Cerebellar cortex (tissue), 1 donor: ENCODE measurements at regions not wholly inside any gene's neighbourhood (a gene's known extent, or its start where the extent isn't known, plus 50 kb on each side); places are given as distances from the start of the nearest gene placed in this dataset.
"Not testable (repeated sequence)": the region's sequence is repeated elsewhere in the genome, so short reads cannot be mapped to it uniquely, and the experiment has no call there.

Experiments used
- DNase-seq: peaks from one replicate; pipeline ENCODE4 v3.0.0-alpha.2; 2015; ENCODE audit warnings: low spot score

DNA sequence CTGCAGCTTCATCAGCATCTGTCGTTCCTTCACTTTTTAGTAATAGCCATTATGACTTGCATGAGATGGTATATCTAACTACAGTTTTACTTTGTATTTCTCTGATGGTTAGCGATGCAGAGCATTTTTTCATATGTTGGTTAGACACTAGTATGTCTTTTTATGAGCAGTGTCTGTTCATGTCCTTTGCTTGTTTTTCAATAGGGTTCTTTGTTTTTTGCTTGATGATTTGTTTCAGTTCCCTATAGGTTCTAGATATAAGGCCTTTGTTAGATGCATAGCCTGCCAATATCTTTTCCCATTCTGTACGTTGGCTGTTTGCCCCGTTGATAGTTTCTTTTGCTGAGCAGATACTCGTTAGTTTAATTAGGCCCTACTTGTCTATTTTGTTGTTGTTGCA lies 487.2 kb upstream of the BCHE start:
- DNase-seq: no peak

DNA sequence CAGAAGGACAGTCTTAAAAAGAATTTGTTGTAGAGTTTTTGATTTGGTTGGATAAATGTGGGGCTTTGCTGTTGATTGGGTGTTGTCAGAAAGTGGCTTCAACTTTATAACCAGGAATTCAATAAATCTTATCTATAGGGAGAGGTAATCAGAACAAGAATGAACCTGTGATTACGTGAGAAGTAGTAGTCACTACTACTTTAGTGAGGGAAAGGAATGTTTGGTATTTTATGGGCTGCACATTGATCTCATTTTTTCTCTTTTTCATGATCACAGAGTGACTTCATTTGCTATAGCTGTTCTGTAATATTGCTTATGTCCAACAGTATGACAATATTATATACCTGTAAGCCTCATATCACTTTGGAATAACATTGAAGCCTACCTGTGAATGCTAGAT lies 485.2 kb upstream of the BCHE start:
- no peak for DNase-seq

DNA sequence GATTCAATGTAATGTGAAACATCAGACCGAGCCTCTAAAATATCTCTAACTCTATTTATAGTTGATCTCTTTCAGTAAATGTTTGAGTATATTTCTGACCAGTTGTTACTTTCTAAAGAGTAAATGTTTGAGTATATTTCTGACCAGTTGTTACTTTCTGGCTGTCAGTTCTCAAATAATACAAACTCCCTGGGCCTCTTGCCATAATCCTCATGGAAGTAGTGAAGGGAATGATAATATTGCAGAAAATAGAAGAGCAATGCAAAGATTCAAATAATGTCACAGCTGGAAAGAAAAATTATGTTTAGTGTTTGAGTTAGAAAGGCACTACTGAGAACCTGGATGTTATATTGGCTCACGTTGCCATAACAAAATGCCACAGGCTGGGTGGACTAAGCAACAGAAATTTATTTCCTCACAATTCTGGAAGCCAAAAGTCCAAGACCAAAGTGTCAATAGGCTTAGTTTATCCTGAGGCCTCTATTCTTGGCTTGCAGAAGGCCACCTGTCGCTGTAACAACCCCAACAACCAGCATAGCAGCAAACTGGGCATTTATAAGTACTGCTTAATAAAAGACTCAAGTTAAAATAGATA lies 470.6 kb upstream of the BCHE start:
- DNase-seq: no peak

DNA sequence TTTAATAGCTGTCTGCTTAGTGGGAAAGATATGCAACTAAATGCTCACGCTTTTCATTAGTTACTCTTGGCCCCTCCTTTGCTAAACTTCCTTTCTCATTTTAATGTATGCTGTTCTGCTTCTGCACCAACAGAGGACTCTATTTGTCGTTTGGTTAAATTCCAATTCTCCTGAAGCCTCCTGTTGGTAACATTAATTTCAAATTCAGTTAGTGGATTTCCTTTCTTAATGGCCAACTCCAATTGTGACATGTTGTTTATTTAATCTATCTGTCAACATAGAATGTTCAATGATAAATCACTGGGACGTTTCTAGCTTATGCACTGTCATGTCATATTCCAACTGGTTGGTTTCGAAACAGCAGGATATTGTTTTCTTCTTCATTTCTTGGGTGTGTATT lies 467.4 kb upstream of the BCHE start:
- no peak for DNase-seq

DNA sequence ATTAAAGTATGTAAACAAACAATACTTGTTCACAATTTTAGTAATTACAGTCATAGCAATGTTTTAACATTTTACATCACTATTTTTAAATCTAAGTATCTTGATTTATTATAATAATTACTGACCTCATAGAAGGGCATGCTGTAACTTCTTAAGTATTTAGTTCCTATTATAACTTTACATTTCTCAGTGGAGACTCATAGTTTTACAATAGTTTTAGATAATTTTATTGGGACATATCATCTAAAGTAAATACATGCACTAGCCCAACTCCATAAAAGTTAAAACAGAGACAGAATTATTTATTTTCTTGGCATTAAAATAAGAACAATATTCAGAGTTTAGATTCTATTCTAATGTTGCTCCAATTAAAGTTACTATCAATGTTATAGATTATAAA lies 466.5 kb upstream of the BCHE start:
- no peak for DNase-seq

DNA sequence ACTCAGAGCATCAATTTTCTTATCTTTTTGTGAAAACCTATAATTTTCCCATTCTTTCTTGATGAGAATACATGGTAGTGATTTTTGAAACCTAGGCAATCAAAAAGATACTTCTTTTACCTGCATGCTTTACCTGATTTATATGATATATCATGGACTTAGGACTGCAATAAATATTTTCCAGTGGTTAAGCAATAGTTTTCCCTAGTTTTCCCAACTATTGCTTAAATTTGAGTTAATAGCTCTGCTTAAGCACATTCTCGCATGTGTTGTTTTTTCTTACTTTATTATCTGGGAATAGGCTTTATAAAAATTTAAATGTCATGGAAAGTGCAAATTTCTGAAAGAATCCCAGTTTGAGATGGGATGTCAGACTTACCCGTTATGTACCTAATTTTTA lies 465.1 kb upstream of the BCHE start:
- no peak for DNase-seq

DNA sequence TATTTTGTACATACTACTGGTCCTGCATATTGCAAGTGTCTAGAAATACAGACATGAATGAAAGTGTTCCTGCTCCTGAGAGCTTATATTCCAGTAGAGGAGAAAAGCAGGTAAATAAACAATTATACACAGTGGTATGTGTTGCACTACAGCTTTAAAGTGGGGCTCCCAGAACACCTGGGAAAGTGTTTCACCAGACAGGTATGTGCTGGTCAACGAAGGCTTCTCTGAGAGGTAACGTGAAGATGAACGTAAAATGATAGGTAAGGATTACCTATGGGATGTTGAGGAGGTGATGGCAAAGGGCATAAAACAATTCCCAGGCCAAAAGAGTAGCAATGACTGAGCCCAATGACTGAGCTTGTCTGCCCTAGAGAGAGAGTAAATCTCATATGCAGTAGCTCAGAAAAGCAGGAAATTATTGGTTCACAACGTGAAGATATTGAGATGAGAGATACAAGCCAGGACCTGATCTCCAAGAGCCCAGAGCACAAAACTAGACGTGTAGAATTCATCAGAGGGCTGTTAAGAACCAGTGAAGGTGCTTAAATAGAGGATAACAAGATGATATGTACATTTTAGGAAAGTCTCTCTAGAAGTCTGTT lies 459.1 kb upstream of the BCHE start:
- DNase-seq: no peak

DNA sequence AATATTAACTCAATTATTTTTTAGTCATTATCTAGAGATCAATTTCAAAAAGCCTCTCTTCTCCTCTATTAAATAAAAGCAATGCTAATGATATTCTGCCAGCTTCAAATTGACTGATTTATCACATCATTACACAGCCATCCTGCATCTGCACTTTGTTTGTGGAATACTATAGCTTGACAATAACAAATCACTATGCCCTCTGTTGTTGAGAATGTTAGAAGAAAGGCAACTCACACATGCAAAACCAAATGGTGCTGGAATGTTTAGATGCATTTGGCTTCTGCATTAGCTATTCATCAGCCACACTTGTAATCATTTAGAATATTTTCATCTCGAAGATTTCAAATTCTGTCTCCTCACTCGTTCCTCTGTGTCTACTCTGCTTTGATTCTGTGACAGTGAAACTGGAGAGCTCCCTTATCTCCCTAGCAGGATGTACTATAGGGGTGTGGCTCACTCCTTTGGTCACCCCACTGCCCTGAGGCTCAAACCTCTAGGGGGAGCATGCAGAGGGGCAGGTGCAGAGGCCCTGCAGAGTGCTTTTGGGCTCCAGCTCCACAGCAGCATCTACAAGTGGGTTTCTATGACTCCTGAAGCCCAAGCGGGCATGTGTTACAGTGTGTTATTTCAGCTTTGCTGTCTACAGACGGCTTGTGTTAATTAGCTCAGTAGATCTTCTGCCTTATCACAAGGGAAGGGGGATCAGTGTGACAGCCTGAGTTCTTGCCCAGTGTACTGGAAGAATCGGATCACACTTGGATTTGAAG lies 454.1 kb upstream of the BCHE start:
- no peak for DNase-seq

DNA sequence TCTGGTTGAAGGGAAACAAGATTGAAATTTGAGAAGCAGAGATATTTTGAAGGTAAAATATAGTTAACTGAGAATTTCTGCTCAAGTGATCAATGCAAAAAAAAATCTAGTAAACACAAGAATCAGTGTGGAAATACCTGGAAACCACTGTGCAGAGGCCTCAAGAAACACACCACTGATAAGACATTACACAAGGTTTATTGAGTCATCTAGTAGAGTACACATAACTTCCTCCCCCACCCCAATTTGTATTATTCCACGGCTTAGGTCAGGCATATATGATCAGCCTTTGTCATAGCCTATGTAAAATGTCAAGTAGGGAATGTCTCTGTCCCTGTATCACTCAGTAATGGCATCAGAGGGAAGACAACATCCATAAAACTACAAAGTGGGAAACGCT lies 447.8 kb upstream of the BCHE start:
- DNase-seq: no peak

DNA sequence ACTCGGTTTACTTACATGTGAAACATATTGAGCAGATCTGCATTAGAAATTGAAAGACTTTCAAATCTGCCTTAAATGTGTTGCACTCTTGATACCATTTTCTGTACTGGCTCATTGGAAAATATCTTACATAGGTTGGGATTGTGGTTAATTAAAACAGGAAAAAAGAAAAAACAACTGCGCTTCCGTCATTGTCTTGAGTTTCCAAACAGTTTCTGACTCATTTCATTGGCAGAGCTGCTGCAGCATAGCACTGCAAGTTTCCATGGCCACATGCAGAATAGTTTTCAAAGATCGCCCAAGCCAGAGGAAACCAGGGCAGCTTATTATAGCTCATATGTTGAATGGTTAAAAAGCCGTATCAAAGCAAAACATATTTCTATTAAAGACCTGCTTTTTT lies 446.6 kb upstream of the BCHE start:
- DNase-seq: no peak

DNA sequence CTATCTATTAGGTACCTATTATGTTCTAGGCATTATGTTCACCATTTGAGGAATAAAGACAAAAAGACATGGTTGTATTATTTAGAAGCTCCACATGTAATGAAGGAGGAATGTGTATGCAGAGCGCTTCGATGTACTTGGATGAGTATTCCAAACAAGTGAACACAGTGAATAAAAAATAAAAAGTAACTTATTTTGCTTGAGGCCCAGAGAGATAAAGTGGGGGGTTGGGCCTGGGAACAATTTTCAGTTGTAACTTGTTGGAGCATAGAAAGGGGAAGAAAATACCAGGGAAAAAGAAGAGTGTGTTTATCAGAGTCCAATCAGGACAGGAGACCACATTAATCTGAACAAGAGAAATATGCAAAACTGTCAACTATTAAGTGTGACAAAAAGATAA lies 445.7 kb upstream of the BCHE start:
- no peak for DNase-seq

DNA sequence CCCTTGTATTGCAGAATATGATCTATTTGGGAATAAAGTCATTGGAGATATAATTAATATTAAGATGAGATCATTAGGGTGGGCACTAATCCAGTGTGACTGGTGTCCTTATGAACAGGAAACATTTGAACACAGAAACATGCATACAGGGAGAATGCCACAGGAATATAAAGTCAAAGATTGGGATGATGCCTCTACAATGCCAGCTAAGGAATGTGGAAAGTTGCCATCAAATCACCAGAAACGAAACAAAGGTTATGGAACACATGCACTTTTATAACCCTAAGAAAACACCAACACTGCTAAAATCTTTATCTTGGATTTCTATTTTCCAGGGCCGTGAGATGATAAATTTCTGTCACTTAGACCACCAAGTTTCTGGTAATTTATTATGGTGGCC lies 442.4 kb upstream of the BCHE start:
- DNase-seq: no peak

DNA sequence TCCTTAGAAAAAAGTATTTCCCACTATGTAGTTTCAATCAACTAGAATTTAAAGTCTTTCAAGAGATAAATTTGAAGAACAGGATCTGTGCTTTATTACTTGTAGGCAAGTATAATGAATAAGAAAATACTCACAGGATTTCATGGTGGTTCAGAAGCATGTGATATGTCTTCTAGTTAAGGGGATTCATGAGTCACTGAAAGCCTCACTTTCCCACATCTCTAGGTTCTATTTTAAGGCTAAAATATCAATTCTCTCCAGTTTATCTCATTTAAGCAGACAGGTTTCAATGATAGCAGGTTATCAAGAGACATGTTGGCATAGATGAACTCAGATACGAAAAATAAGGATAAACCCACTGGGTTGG lies 437.8 kb upstream of the BCHE start:
- no peak for DNase-seq

DNA sequence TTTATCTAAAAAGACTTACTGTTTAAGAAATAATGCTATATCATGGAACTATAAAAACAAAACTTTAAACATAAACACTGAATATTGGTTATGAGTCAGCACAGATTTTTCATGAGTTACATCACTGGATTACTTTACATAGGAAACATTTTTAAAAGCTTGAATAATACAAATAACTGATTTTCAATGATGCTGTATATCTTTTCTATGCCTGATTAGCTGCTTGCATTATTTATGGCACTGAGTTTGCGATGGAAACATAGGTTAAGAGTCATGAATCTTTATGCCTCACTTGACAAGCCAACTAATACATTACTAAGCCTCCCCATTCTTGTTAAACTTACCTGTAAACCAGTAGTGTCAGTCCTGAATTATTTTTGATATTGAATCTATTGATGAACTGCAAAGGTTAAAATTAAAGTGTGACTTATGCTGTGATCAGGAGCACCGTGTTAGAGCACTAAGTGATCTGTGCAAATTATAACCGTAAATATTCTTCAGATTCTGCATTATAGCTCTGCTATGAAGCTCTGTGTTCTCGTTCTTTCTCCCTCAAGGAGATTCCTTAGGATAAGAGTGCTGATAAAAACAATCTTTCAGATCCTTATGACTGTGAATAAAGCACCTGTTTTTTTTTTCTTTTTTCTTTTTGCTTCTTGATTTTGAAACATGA lies 437.3 kb upstream of the BCHE start:
- DNase-seq: no peak

DNA sequence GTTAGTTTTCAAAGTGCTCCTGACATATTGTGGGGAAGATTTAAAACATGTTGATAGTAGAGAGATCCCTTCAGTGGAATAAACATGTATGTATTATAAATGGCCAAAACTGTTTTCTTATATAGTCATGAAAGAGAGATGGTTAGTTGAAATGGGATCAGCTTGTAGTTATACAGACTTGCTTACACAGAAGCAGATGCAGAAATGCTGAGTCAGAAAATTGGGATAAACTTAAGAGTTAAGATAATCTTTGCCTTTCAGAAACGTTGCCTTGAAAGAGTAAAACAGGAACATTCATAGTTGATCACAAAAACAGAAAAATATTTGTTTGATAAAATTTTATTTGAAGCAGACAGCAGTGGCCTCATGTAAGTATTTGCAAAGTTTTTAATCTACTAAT lies 433.2 kb upstream of the BCHE start:
- no peak for DNase-seq

DNA sequence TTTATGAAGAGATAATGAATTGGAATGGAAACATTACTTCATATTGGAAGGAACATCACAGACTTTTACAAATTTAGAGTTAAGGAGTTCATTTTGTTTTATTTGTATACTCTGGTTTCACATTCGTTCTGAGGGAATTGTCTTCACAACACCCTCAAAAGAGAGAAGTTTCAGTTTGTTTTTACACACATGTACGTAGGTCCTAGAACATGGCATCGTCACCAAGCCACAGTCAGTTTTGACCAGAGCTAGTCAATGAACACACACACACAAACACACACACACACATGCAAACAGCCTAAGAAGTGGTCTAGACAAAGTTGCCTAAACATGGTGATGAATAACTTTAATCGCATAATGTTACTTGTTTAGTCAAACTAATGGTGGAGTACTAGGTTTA lies 427.9 kb upstream of the BCHE start:
- no peak for DNase-seq

DNA sequence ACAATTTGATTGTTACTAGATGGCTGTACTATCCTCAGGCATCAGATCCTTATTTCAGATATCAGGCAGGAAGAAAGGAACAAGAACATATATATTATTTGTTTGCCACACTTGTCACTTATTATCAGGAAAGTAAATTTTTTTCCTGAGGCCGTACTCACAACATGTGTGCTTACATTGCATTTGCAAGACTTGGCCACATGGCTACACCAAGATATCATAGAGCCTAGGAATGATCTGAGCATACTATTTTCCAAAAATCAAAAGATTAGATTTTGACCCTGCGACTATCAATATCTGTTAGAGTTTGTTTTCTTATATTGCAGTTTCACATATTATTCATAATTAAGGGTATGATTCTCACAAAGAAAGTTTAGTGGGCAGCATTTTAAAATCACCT lies 426.2 kb upstream of the BCHE start:
- no peak for DNase-seq

DNA sequence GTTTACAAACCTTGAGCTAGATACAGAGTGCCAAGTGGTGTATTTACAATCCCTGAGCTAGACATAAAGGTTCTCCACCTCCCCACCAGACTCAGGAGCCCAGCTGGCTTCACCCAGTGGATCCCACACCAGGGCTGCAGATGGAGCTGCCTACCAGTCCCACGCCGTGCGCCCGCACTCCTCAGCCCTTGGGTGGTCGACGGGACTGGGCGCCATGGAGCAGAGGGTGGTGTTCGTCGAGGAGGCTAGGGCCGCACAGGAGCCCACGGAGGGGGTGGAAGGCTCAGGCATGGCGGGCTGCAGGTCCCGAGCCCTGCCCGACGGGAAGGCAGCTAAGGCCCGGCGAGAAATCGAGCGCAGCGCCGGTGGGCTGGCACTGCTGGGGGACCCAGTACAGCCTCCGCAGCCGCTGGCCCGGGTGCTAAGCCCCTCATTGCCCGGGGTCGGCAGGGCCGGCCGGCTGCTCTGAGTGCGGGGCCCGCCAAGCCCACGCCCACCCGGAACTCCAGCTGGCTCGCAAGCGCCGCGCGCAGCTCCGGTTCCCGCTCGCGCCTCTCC lies 421.1 kb upstream of the BCHE start:
- DNase-seq: not testable (repeated sequence)

DNA sequence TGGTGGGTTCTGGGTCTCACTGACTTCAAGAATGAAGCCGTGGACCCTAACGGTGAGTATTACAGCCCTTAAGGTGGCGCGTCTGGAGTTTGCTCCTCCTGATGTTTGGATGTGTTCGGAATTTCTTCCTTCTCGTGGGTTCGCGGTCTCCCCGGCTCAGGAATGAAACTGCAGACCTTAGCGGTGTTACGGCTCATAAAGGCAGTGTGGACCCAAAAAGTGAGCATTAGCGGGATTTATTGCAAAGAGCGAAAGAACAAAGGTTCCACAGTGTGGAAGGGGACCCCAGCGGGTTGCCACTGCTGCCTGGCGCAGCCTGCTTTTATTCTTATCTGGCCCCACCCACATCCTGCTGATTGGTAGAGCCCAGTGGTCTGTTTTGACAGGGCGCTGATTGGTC lies 420.5 kb upstream of the BCHE start:
- no peak for DNase-seq

DNA sequence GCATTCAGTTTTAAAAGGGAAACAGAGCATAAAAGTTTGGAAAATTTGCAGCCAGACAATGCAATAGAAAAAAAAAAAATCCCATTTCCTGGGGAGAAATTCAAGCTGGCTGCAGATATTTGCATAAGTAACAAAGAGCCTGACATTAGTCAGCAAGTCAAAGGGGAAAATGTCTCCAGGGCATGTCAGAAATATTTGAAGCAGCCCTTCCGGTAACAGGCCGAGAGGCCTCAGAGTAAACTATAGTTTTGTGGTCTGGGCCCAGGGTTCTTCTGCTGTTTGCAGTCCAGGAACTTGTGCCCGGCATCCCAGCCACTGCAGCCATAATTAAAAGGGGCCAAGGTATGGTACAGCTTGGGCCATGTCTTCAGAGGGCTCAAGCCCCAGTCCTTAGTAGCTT lies 411.6 kb upstream of the BCHE start:
- DNase-seq: no peak

DNA sequence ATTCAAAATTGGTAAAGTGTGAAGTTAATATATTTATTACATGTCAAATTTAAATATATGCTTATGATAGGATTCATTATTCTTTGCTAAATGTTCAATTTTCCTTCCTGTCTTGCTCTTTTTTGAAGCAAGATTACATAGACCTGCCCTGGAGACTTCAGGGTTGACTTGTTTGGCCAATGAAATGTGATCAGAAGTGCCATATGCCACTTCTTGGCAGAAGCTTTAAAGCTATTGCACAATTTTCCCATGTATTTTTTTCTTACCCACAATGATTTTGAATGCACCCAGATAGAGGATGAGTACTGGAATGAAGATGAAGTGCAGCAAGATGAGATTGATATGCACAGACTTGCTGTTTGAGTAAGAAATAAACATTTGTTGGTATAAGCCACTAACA lies 406.3 kb upstream of the BCHE start:
- peak; percentile 46 for DNase-seq

DNA sequence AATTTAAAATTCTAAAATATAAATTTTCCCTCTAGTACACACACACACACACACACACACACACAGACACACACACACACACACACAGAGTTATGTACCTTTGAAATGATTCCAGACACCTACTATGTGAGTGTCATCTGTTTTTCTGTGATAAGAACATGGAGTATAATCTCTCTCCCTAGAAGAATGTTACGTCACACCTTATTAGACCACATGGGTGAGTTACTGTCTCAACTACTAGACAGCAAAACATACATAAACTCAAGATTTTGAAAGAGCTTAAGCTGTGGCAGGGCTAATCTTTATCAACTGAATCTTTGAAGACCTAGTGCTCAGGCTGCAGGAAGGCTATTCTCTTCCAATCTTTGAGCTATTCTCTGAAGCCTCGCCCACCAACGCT lies 385.9 kb upstream of the BCHE start:
- no peak for DNase-seq

DNA sequence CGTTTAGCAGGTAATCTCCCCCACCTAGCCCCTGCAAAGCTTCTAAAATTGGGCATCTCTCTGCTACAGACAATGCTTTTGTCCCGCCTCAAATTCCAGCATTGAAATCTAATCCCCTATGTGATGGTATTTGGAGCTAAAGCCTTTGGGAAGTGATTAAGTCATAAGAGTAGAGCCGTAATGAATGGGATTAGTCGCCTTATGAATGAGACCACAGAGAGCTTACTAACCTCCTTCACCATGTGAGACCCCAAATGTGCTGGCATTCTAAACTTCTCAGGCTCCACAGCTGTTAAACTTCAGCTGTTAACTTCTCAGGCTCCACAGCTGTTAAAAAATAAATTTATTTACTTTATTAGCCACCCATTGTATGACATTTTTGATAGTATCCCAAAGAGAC lies 374.2 kb upstream of the BCHE start:
- no peak for DNase-seq
